Upper lobe of left lung (tissue), 4 donors: ENCODE measurements at regions not wholly inside any gene's neighbourhood (a gene's known extent, or its start where the extent isn't known, plus 50 kb on each side); places are given as distances from the start of the nearest gene placed in this dataset.

Source experiments
- POLR2A ChIP-seq, 4 donors: fragments of 450-650 bp; IDR thresholded peaks; one replicate each; pipeline ENCODE4 v1.5.1; 2016 to 2017; ENCODE audit warnings: antibody characterized with exemption in 4 of 4, mild to moderate bottlenecking in 2 of 4
- POLR2AphosphoS5 ChIP-seq, 2 donors: sonication (generic); formaldehyde crosslinking; IDR thresholded peaks; one replicate each; pipeline ENCODE4 v1.5.1; 2017; ENCODE audit warnings: antibody characterized with exemption in 2 of 2

GRCh38 chr18:28846958-28847357 is 670.0 kb upstream of the CDH2 start:
- TF ChIP-seq POLR2A (IDR thresholded peaks at IDR 0.05) (no peak), POLR2AphosphoS5 (IDR thresholded peaks at IDR 0.05) (no peak)
